Brain microvascular endothelial cell (primary cell): ENCODE measurements at regions not wholly inside any gene's neighbourhood (a gene's known extent, or its start where the extent isn't known, plus 50 kb on each side); places are given as distances from the start of the nearest gene placed in this dataset.

Source experiments
- DNase-seq: peaks from one replicate; pipeline ENCODE4 v3.0.0-alpha.2; 2020
- H3K27ac ChIP-seq: fragments of 250-450 bp; sonication (Bioruptor Pico); 2 replicates; pipeline ENCODE4 v1.5.1; 2020; ENCODE audit warnings: mild to moderate bottlenecking, moderate library complexity
- H3K27me3 ChIP-seq: fragments of 250-450 bp; sonication (Bioruptor Pico); replicated peaks from 2 replicates; pipeline ENCODE4 v1.5.1; 2020; ENCODE audit warnings: mild to moderate bottlenecking
- H3K36me3 ChIP-seq: fragments of 250-450 bp; sonication (Bioruptor Pico); replicated peaks from 2 replicates; pipeline ENCODE4 v1.5.1; 2020; ENCODE audit warnings: mild to moderate bottlenecking
- H3K4me3 ChIP-seq: 2 replicates; pipeline ENCODE4 v1.5.1; 2011; ENCODE audit warnings: low read depth, mild to moderate bottlenecking, control low read depth, low read length, moderate library complexity
- CTCF ChIP-seq: IDR thresholded peaks from 2 replicates; pipeline ENCODE4 v1.5.1; 2011; ENCODE audit warnings: low read depth, mild to moderate bottlenecking, moderate library complexity, low read length, control low read depth, inconsistent platforms; ENCODE audit errors: missing control alignments
- in situ Hi-C: cut with HindIII; loops from 2 replicates; pipeline ENCODE4 v1.10.0; 2017; ENCODE audit warnings: low sequenced_read_pairs, low pct_ligation_motif_present

GRCh38 chr5:168031614-168032013 is 259.8 kb upstream of the WWC1 start:
- no peaks in the 10 kb centered on the region for H3K36me3 ChIP-seq
- in situ Hi-C loops, result no loop called here
- H3K27ac ChIP-seq, result no peak overlapping the region
- no peak for DNase-seq
- TF ChIP-seq CTCF, result no peak
- no peak overlapping the region for H3K4me3 ChIP-seq
- H3K27me3 ChIP-seq, result no peaks in the 10 kb centered on the region

- Histone ChIP-seq H3K27me3 (no peaks in the 10 kb centered on the region), H3K27ac (no peak overlapping the region), H3K36me3 (no peaks in the 10 kb centered on the region), H3K4me3 (no peak overlapping the region)
- no peak for DNase-seq
- TF ChIP-seq CTCF, result no peak
- in situ Hi-C loops, result no loop called here
These were observed 252.4 kb upstream of the WWC1 start for GRCh38 chr5:168039039-168039438.

GRCh38 chr5:168039566-168040248 is 251.7 kb upstream of the WWC1 start:
- Histone ChIP-seq H3K4me3 (no peak overlapping the region), H3K27ac (no peak overlapping the region), H3K36me3 (no peaks in the 10 kb centered on the region), H3K27me3 (no peaks in the 10 kb centered on the region)
- in situ Hi-C loops, result no loop called here
- no peak for TF ChIP-seq CTCF
- no peak for DNase-seq

GRCh38 chr5:168041583-168041982 is 249.9 kb upstream of the WWC1 start:
- H3K27ac ChIP-seq, result no peak overlapping the region
- H3K36me3 ChIP-seq, result no peaks in the 10 kb centered on the region
- no peaks in the 10 kb centered on the region for H3K27me3 ChIP-seq
- in situ Hi-C loops, result no loop called here
- no peak overlapping the region for H3K4me3 ChIP-seq
- DNase-seq, result no peak
- no peak for TF ChIP-seq CTCF

- in situ Hi-C loops, result no loop called here
- Histone ChIP-seq H3K36me3 (no peaks in the 10 kb centered on the region), H3K27ac (no peak overlapping the region), H3K4me3 (no peak overlapping the region), H3K27me3 (no peaks in the 10 kb centered on the region)
- DNase-seq, result no peak
- no peak for TF ChIP-seq CTCF
These were observed 249.0 kb upstream of the WWC1 start for GRCh38 chr5:168042284-168043068.
